GM19043 (cell line): ENCODE measurements at regions not wholly inside any gene's neighbourhood (a gene's known extent, or its start where the extent isn't known, plus 50 kb on each side); places are given as distances from the start of the nearest gene placed in this dataset.

Source experiments
- ATAC-seq: cut with Tn5 transposase; IDR thresholded peaks from one replicate; pipeline ENCODE4 v1.9.1; 2021; ENCODE audit warnings: low read depth; ENCODE audit not compliant: unreplicated experiment

- ATAC-seq: no peak
Observed at GRCh38 chr18:75480487-75480886, 53.0 kb upstream of the SMIM21 start.

DNA sequence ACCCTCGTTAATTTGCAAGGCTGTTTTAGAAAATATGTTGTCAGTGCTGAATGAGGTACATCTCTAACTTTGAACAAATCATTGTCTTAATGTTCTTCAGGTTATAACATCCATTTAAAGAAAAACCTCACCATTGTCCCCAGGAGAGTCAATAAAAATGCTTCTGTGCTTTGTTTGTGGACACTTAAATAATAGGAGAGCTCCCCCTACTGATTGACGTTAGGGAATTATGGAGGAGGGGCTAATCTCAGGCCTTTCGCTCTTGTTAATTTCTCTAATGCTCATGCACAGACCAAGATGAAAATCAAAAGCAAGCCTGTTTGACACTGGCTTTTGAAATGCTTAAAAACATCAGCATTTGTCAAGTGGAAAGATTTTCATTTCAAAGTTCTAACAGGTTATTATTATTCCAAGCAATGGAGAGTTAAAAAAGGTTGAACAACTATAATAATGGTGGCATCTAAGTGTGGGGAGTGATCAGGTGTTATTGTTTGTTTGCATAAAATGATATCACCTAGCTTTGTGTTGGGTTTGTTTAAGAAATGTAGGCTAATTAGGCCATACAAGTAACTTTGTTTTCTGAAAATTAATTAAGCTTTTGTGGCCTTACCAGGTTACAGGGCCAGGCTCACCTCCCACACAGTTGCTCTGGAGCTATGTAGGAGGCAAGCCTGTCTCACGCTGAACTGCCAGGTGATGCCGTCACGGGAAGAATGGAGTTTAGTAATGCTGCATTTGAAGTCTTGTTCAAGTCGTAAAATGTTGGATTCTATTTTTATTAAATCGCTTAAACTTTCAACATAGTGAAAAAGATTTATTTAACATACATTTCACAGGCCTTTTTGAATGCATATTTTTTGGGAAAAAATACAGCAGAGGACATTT lies 51.7 kb upstream of the SMIM21 start:
- peak; percentile 54 for ATAC-seq

- ATAC-seq: no peak
Observed at GRCh38 chr18:75477900-75478299, 50.4 kb upstream of the SMIM21 start.
